ENCODE measurements at regions not wholly inside any gene's neighbourhood (a gene's known extent, or its start where the extent isn't known, plus 50 kb on each side); places are given as distances from the start of the nearest gene placed in this dataset.

GRCh38 chr7:13097499-13097898 lies 410.1 kb downstream of the ARL4A start:
- TF ChIP-seq TAF1 (IDR thresholded peaks at IDR 0.05; ENCODE audit: low read depth) (no peak), EGR1 (IDR thresholded peaks at IDR 0.05) (no peak)

GRCh38 chr7:13098161-13098560 lies 410.7 kb downstream of the ARL4A start:
- TF ChIP-seq USF1 (IDR thresholded peaks at IDR 0.05): no peak
- TF ChIP-seq ZBTB7A (IDR thresholded peaks at IDR 0.05; ENCODE audit: low read depth): no peak
- no peak for TF ChIP-seq NFIC (IDR thresholded peaks at IDR 0.05)
- no peak for TF ChIP-seq CREB1 (IDR thresholded peaks at IDR 0.05; ENCODE audit: low read depth)
- no peak for TF ChIP-seq TEAD4 (IDR thresholded peaks at IDR 0.05)
- no peak for TF ChIP-seq CEBPB (IDR thresholded peaks at IDR 0.05)
- TF ChIP-seq EP300 (IDR thresholded peaks at IDR 0.05; ENCODE audit: borderline replicate concordance): no peak
- no peak for TF ChIP-seq TCF12 (IDR thresholded peaks at IDR 0.05; ENCODE audit: low read depth)
- no peak for TF ChIP-seq RAD21 (IDR thresholded peaks at IDR 0.05; ENCODE audit: low read depth)
- no peak for TF ChIP-seq REST (IDR thresholded peaks at IDR 0.05; ENCODE audit: low read depth)
- no peak for TF ChIP-seq YY1 (IDR thresholded peaks at IDR 0.05; ENCODE audit: low read depth)
- no peak for TF ChIP-seq EGR1 (IDR thresholded peaks at IDR 0.05)
- no peak for TF ChIP-seq TAF1 (IDR thresholded peaks at IDR 0.05; ENCODE audit: low read depth)
- TF ChIP-seq MAX (IDR thresholded peaks at IDR 0.05): no peak
- no peak for TF ChIP-seq FOXM1 (IDR thresholded peaks at IDR 0.05; ENCODE audit: borderline replicate concordance, low read depth)

- TF ChIP-seq EGR1 (IDR thresholded peaks at IDR 0.05) (no peak), TCF12 (IDR thresholded peaks at IDR 0.05; ENCODE audit: low read depth) (no peak), REST (IDR thresholded peaks at IDR 0.05; ENCODE audit: low read depth) (no peak), NFIC (IDR thresholded peaks at IDR 0.05) (no peak), TAF1 (IDR thresholded peaks at IDR 0.05; ENCODE audit: low read depth) (no peak), MAX (IDR thresholded peaks at IDR 0.05) (no peak), RAD21 (IDR thresholded peaks at IDR 0.05; ENCODE audit: low read depth) (no peak), USF1 (IDR thresholded peaks at IDR 0.05) (no peak), CEBPB (IDR thresholded peaks at IDR 0.05) (no peak), FOXM1 (IDR thresholded peaks at IDR 0.05; ENCODE audit: borderline replicate concordance, low read depth) (no peak), TEAD4 (IDR thresholded peaks at IDR 0.05) (no peak), ZBTB7A (IDR thresholded peaks at IDR 0.05; ENCODE audit: low read depth) (no peak), EP300 (IDR thresholded peaks at IDR 0.05; ENCODE audit: borderline replicate concordance) (no peak), YY1 (IDR thresholded peaks at IDR 0.05; ENCODE audit: low read depth) (no peak), CREB1 (IDR thresholded peaks at IDR 0.05; ENCODE audit: low read depth) (no peak)
These were observed 411.8 kb downstream of the ARL4A start for GRCh38 chr7:13099154-13099795.

- TF ChIP-seq MAX (IDR thresholded peaks at IDR 0.05) (no peak), CEBPB (IDR thresholded peaks at IDR 0.05) (no peak), RAD21 (IDR thresholded peaks at IDR 0.05; ENCODE audit: low read depth) (no peak), USF1 (IDR thresholded peaks at IDR 0.05) (no peak), REST (IDR thresholded peaks at IDR 0.05; ENCODE audit: low read depth) (no peak)
These were observed 416.7 kb downstream of the ARL4A start for GRCh38 chr7:13104128-13104527.
